ENCODE measurements at regions not wholly inside any gene's neighbourhood (a gene's known extent, or its start where the extent isn't known, plus 50 kb on each side); places are given as distances from the start of the nearest gene placed in this dataset.

GRCh38 chr2:107584577-107584976 lies 242.1 kb upstream of the RGPD4 start:
- peak; percentile 46 for DNase-seq

- DNase-seq: no peak
Measured at GRCh38 chr2:107585851-107586250, 240.8 kb upstream of the RGPD4 start.

GRCh38 chr2:107588181-107588580 lies 238.5 kb upstream of the RGPD4 start:
- DNase-seq: no peak

- peak; percentile 41 for DNase-seq
Measured at GRCh38 chr2:107589079-107589491, 237.6 kb upstream of the RGPD4 start.

GRCh38 chr2:107591561-107592279 lies 235.0 kb upstream of the RGPD4 start:
- peak; percentile 70 for DNase-seq

GRCh38 chr2:107592280-107592624 lies 234.4 kb upstream of the RGPD4 start:
- peak; percentile 9 for DNase-seq

GRCh38 chr2:107595285-107595684 lies 231.4 kb upstream of the RGPD4 start:
- no peak for DNase-seq

GRCh38 chr2:107595749-107596148 lies 230.9 kb upstream of the RGPD4 start:
- DNase-seq: peak; percentile 86

- DNase-seq: no peak
Measured at GRCh38 chr2:107597507-107597906, 229.2 kb upstream of the RGPD4 start.

GRCh38 chr2:107602801-107603200 lies 223.9 kb upstream of the RGPD4 start:
- DNase-seq: no peak

- no peak for DNase-seq
Measured at GRCh38 chr2:107607054-107607453, 219.6 kb upstream of the RGPD4 start.

GRCh38 chr2:107607473-107607872 lies 219.2 kb upstream of the RGPD4 start:
- DNase-seq: no peak

GRCh38 chr2:107615039-107615438 lies 211.7 kb upstream of the RGPD4 start:
- no peak for DNase-seq

- DNase-seq: no peak
Measured at GRCh38 chr2:107618769-107619168, 207.9 kb upstream of the RGPD4 start.

- DNase-seq: no peak
Measured at GRCh38 chr2:107621186-107622165, 205.2 kb upstream of the RGPD4 start.

GRCh38 chr2:107622741-107623310 lies 203.9 kb upstream of the RGPD4 start:
- no peak for DNase-seq

GRCh38 chr2:107625982-107626381 lies 200.7 kb upstream of the RGPD4 start:
- no peak for DNase-seq

GRCh38 chr2:107627164-107627563 lies 199.5 kb upstream of the RGPD4 start:
- no peak for DNase-seq

- no peak for DNase-seq
Measured at GRCh38 chr2:107627926-107628325, 198.8 kb upstream of the RGPD4 start.

- peak; percentile 92 for DNase-seq
Measured at GRCh38 chr2:107633580-107634147, 193.0 kb upstream of the RGPD4 start.

GRCh38 chr2:107634172-107634571 lies 192.5 kb upstream of the RGPD4 start:
- DNase-seq: no peak

GRCh38 chr2:107635883-107636282 lies 190.8 kb upstream of the RGPD4 start:
- DNase-seq: peak; percentile 85

GRCh38 chr2:107645586-107645985 lies 181.1 kb upstream of the RGPD4 start:
- DNase-seq: no peak

Data from fibroblast of skin of right quadriceps (primary cell).